Femur (tissue), 1 donor: ENCODE measurements at regions not wholly inside any gene's neighbourhood (a gene's known extent, or its start where the extent isn't known, plus 50 kb on each side); places are given as distances from the start of the nearest gene placed in this dataset.
A peak's percentile ranks its signal among the peaks of the same experiment; 100 is the strongest.

Experiments
- DNase-seq: peaks from one replicate; pipeline ENCODE4 v3.0.0-alpha.2; 2017

DNA sequence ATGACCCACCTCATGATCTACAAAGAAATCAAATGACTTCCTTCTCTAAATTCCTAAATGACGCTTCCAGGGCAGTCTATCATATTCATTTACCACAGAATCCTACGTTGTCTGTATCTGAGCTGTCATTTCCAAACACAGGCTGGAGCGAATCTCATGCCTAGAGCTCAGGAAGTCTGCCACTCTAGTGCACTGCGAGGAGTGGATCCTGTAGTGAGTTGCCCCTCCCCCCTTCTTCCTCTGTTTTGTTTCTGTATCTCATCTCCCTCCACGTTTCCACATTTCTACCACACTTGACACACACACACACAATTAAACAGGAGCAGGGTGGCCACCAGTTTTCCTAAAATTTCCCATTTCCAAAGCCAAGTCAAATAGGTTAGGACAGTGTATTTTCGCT is 415.4 kb upstream of the PRICKLE1 start:
- DNase-seq = no peak

DNA sequence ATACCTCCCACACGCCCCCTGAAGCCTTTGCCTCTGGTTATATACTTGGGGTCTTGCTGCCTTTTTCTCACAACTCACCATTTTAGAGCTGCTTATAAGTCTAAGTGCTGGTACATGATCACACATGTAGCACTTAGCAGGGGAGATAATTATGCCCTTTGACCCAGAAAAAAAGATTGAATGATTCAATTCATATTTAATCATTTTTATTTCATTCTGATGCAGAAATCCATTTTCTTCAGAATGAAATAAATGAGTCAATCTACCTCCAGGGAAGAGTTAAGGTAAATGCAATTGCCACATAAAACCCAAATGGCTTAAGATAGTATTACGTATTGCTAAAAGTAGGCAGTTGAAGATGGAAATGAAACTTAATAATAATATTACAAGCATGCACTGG is 414.6 kb upstream of the PRICKLE1 start:
- no peak for DNase-seq

DNA sequence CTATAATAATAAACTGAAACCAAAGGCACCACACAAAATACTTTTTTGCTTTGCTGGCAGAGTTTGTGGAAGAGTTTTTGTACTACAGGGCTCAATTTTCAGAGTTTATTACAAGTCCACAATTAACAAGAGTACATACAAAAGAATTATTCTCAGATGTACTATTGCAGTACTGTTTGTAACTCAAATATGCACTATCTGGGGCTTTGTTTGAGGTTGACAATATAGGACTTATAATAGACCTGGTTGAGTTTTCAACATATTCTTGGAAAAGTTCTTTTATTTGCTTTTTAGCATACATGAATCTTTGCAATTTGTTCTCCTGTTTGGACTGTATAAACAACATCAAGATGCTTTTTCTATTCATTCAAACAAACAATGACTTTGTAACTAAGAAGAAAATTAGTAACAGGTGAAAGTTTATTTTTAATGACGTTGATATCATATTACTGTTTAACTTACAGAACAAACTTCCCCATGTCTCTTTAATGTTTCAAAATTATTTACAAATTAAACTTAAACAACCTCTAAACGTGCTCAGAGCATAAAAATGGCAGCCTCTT is 407.4 kb upstream of the PRICKLE1 start:
- DNase-seq = no peak

DNA sequence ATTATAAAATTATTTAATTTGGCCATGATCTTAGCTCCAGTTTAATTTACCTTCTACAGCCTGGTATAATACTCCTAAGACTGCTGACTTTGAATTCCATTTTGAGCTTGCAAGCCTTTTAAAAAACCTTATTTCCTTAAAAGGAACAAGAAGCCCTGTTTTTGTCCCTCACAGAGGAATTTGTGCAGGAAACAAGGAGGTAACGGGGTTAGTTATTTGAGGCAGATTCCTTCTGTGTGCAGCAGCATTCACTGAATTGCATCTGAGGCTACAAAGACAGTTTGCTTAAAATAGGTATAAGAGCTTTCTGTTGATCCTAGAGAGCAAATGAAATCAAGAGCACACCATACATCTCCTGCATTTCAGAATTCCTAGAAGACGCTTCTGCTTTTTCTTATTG is 403.3 kb upstream of the PRICKLE1 start:
- DNase-seq = no peak

DNA sequence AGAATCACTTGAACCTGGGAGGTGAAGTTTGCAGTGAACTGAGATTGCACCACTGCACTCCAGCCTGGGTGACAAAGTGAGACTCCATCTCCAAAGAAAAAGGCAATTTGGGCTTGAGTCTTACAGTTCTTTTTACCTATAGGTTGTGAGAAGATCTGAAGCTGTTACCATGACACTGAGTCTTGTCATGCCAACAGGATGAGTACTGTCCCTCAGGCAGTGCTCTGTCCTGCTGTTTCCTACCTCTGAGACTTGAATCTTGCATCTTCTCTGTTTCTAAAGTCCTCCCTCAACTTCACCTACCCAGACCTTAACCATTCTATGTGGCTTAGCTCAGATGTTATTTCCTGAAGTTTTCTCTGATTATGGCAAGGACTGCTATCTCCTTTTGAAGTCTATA is 400.8 kb upstream of the PRICKLE1 start:
- DNase-seq = no peak

DNA sequence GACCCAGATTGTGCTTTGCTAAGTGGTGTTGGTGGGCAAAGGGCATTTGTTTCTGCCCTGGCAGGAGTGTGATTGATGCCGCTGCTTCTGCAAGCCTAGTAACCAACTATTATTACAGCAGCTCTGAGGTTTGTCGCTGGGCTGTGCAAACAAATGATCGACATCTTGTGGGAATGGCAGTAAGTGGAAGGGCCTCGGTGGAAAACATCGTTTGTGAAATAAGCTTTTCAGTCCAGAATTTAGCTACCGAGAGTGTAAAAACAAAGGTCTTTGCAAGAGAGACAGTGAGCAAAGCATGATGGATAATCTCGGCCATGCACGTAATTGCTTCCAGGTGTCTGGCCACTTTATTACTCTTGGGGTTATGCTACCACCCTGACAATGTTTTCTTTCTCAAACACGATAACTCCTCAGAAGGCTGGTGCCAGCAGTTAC is 397.7 kb upstream of the PRICKLE1 start:
- peak; percentile 42 for DNase-seq

DNA sequence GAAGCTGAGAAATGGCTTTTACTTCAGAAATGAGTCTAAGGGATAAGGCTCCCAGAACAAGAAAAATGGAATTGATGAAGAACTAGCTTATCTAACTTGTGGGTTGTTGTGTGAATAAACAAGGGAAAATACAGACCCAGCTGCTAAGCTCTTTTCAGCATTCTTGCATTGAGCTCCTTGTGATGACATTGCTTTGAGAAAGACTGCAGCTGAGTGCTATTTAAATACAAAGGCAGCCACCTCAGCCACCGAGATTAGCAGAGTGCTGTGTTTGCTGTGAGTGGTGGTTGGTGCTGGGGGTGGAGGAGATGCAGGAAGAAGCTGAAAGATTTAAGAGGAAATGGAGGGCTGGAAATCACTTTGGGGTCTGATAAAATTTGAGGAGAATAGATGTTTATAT is 396.0 kb upstream of the PRICKLE1 start:
- DNase-seq = no peak

DNA sequence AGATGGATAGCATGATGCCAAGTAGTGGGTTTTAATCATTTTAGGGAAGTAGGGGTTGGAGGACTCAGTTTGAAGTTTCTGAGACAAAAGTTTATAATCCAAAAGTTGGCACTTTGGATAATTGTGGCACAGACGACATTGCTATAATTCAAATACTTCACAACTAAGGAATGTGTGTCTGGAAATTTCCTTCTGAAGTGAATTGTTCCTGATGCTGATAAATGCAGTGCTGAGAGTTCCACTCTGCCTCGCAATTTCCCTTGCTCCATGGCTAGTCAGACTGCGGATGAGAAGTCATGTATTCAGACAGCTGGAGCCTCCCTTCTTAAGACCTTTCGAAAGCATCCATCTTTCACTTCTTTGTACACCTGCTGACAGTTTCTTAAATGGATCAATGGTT is 393.3 kb upstream of the PRICKLE1 start:
- DNase-seq = no peak

DNA sequence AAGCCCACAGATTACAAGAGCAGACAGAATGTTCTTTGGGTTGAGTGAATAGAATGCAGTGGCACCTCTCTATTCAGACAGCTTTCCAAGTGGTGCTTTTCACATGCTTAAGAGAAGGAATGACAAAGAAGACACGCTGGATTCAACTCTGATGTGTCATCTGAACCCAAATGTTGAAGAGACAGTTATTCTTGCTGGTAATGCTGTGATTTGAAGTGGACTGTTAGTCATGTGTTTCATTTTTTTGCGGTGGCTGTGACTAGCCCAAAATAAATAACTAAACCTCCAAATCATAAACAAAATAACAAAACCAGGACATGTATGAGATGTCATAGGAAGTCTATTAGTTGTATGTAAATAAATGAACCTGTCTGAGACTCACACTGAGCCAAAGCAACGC is 391.8 kb upstream of the PRICKLE1 start:
- DNase-seq = no peak

DNA sequence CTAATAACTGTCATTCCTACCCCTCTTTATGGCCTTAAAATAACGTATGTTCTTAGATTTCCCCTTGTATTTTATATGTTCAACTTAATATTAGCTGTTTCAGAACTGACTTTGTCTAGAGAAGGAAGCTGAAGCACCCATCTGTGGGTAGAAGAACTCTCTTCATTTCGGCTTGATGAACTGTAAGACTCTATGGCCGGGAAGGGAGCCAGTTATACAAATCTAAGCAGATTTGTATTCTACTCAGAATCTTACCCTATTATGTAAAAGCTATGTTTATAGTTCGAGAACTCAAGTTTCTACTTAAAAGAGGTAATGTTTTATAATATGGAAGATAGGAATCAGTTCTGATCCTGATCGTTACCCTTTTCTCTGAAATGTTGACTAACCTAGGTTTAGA is 390.9 kb upstream of the PRICKLE1 start:
- DNase-seq = no peak

DNA sequence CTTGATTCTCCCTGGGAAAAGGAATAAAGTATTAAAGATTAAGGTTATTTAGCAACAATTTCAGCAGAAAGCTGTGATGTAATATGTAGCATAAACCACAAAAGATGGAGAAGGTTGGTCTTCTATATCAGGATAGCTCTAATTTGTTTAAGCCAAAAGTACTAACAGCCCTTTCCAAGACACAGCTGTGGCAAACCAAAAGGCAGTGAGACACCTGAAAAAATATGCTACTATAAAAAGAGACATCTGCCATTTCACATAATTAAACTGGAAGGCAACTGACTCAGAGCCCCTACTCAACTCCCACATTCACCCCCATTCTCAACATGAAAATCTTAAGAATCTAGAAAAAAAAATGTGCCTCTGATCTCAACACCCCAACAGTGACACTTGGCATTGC is 390.2 kb upstream of the PRICKLE1 start:
- no peak for DNase-seq

DNA sequence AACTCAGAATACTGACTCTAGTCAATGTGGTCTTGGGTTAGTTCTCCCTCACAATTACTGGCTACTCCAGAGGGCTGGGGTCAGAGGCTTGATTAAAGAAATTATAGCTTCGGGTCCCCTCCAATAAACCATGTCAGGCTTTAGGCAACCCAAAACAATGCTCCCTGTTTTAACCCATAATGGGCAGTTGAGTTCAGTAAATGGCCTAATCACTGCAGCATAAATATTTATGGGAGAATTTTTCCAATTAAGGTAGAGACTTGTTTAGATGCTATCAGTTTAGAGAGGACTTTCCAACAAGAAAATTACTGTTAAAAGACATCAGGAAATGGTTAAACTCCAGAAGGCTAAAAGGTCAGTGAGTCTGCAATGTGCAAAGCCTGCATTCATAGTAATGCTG is 389.2 kb upstream of the PRICKLE1 start:
- DNase-seq = no peak

DNA sequence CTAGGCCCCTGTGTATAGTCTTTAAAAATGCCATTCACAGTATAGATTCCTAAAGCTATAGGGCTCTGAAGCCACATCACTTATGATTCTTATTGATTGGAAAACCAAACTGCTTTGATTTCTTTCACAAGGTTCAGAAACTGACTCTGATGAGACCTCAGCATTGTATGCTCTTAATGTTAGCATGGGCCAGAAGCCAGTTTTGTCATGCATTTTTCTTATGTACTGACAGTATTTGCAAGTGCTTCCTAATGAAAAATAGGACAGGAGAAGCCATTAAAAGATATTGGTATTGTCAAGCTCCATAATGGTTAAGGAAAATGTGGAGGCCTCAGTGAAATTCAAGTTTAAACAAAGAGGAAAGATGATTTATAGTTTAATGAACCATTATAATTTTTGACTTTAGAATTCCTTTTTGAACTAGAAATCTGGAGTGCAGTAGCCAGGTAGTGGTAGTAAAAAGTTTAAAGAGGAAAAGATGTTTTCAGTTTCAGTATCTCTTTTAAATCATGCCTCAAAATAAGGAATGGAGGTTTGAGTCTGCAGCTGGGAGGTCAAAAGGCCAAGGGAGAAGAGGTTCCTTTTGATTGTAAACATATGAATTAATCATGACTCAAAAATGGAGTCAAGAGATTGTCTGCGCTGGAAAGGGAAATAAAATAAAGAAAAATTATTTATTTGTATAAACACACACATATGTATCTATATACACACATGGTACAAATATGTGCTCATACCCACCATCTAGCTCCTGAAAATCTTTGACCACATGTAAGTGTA is 388.1 kb upstream of the PRICKLE1 start:
- DNase-seq = no peak

DNA sequence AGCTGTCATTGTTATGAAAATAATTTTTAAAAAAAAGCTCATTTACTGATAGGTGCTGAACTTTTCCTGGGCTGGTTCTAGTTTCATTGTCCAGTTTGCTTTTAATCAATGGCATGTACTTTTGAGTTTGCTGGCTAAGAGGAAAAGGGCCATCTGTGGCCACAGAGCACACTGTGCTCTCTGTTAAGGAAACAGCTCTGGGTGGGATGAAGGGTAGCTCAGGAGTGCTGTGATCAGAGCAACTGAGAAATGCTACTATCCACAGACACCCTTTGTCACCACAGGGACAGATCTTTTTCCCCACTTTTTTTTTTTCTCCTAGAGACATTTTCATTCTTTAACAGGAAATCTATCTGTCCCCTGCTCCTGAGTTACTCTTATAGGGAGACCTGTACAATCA is 387.1 kb upstream of the PRICKLE1 start:
- DNase-seq = no peak

DNA sequence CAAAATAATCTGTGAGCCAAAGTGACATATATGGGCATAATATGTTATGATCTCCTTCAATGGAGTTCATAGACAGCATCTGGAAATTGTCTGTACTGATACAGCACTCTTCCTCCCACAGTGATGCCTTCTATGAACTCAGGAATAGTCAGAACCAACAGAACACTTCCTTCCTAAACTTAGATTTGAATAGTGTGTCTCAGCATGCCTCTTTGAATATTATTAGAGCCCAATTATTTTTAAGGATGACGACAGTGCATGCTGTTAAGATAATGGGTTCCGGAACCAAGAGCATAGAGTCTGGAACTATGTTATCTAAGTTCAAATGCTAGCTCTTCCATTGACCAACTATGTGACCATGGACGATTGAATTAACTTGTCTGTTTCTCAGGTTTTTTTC is 386.6 kb upstream of the PRICKLE1 start:
- no peak for DNase-seq

DNA sequence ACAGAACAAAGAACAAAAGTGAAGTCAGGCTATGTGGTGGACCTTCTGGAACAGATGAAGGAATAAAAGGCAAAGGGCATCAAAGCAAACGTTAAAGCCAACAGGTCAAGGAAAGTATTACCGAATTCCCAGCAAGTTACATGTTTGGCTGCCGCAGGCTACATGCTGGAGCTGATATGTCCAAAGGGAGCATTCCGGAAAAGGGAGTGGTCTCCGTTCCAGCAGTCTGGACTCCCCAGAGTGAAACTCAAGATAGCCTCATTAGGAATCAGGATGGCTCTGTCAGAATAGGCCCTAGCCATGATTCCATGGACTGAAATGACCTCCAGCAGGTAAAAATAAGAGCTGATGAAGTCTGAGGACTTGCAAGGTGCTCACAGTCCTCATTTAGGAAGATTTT is 379.8 kb upstream of the PRICKLE1 start:
- DNase-seq = peak; percentile 34

DNA sequence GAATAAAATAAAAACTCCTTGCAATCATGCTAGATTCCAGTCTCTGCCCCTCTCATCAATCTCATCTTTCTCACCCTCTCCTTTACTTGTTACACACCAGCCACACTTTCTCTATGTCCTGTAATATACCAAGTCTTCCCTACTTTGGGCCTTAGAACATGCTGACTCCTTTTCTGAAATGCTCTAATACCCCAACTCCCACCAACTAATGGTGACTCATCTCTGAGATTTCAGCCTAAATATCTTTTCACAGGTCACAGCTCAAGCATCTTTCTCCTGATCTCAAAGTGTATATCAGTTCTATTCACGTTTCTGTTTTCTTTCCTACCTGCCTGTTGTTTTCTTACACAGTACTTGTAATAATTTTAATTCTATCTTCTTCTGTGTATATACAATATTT is 378.9 kb upstream of the PRICKLE1 start:
- no peak for DNase-seq

DNA sequence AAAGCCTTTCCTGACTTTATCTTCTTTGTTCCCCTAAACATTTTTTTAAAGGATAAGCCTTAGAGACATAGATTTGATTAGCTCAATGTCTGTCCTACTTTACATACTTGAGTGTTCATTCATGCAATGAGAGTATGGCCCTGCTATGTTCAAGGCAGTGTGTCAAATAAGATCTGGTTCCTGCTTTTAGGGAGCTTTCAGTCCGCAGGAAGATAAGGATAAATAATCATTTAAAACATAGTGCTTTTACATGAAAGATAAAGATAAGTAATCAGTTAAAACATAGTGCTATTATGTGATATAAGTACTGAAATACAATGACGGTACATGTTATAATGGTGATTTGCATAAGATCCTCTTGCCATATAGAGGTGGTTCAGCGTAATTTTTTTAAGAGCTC is 378.3 kb upstream of the PRICKLE1 start:
- no peak for DNase-seq

DNA sequence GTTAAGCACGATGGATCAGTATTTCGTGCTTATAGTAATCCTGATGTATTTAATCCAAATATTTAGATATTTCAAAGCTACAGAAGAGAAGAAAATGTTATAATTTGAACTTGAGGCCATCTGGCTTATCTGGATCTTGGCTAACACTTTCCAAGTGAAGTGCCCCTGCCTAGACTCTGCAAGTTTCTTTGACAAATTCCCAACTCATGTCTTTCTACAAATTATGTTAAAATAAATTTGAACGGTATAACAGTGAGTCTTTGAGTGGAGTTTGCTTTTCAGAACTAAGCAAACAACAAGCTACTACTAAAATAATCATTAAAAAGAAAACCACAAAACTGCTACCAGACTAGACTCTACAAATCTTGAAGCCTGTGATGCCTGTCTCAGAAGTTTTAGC is 374.4 kb upstream of the PRICKLE1 start:
- no peak for DNase-seq

DNA sequence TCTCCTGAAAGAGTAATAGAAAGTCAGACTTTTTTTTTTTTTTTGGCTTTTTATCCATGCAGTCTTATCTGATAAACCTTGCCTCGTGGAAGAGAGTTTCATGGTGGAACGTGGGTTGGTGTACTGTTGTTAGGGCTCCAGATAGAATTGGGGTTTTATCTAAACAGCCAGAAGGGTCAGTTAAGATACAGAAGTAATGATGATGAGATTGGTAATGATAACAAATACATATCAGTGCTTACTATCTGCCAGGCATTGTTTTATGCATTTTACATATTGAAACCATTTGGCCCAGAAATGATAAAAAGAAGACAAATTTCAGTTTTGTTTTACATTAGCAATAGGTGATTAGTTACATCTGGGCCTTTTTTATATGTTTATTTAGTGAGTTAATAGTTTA is 372.8 kb upstream of the PRICKLE1 start:
- no peak for DNase-seq

DNA sequence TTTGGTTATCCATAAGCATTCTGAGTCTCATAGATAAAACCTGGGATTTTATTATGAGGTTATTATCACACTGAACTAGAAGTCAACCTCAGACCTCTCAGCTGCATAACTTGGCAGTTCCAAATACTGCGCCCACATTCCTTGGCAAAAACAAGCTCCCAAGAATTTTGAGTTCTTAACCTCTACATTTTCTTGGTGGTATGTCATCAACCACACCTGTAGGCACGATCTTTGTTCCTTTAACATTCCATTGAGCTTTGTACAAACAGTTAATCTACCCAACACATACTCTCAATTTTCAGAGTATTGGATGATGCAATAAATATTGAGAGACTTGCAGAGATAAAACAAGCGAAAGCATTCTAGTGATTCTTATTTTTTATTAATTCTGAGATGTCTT is 371.8 kb upstream of the PRICKLE1 start:
- DNase-seq = no peak

DNA sequence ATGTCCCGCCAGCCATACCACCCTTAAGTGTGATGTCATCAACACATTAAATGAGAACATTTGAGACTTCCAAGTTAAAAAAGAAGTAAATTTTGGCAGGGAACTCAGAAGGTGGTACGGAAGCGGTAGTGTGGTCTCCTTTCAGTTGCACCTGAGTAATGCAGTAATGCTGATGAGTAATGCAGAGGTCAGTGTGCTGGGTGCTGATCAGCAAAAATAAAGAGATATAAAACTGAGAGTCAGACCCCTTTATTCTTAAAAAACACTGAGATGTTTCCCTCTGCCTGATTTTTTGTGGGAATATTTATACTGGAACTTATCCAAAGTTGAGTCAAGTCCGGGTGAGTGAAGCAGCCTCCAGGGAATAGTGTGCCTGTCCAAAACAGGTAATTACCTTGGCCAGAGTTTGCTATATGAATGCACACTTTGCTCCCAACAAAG is 370.6 kb upstream of the PRICKLE1 start:
- DNase-seq = no peak

DNA sequence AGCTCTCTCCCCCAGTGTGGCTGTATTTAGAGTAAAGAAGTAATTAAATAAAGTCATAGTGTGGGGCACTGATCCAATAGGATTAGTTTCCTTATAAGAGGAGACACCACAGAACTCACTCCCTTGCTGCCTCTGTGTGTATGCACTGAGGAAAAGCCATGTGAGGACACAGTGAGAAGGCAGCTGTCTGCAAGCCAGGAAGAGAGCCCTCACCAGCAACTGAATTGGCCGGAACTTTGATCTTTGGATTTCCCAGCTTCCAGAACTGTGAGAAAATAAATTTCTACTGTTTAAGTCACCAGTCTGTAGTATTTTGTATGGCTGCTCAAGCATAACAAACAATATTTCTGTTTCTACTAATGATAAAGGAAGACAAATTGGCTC is 368.7 kb upstream of the PRICKLE1 start:
- DNase-seq = no peak

DNA sequence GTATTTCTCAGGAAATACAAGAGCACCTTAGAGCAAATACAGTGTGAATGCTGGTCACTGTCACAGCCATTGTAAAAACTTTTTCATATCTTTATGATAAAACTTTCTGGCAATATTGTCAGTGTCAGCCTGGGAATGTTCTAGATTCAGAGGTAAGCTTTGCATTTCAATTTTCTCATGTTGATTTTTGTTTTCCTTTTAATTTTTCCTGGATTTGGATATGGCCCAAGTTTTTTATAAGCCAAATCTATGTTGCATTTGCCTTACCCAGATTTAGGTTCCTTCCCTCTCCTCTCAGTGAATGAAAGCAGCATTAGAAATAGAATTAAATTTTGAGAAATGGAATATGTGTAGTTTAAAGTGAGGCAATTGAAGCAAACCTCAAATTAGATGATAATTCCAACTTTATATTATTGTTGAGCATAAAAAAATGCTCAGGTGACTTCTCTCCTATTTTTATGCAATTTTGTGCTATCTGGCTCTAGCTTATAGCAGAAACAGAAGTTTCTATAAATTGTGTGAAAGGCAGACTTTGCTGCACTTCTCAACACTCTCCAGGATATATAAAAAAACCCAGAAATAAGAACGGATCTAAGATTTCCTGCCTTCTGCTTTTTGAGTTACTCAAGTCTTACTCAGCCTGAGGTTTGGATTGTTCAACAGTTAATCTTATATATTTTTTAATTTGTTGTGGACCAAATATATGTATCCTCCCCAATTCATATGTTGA is 368.2 kb upstream of the PRICKLE1 start:
- DNase-seq = no peak
